ENCODE measurements at regions not wholly inside any gene's neighbourhood (a gene's known extent, or its start where the extent isn't known, plus 50 kb on each side); places are given as distances from the start of the nearest gene placed in this dataset.

- TF ChIP-seq CTCF (conservative IDR thresholded peaks at IDR 0.05; ENCODE audit: low read length) (no peak), EZH2phosphoT487 (IDR thresholded peaks at IDR 0.05; ENCODE audit: borderline replicate concordance, low read depth, low read length) (no peak)
These were observed 247.1 kb downstream of the ANAPC1 start for GRCh38 chr2:111636905-111637304.
